HG03025 (cell line): ENCODE measurements at regions not wholly inside any gene's neighbourhood (a gene's known extent, or its start where the extent isn't known, plus 50 kb on each side); places are given as distances from the start of the nearest gene placed in this dataset.
"Not testable (repeated sequence)": the region's sequence is repeated elsewhere in the genome, so short reads cannot be mapped to it uniquely, and the experiment has no call there.

Experiments used
- ATAC-seq: cut with Tn5 transposase; IDR thresholded peaks from one replicate; pipeline ENCODE4 v1.9.1; 2021; ENCODE audit warnings: mild to moderate bottlenecking, moderate library complexity; ENCODE audit not compliant: unreplicated experiment, low FRiP score

DNA sequence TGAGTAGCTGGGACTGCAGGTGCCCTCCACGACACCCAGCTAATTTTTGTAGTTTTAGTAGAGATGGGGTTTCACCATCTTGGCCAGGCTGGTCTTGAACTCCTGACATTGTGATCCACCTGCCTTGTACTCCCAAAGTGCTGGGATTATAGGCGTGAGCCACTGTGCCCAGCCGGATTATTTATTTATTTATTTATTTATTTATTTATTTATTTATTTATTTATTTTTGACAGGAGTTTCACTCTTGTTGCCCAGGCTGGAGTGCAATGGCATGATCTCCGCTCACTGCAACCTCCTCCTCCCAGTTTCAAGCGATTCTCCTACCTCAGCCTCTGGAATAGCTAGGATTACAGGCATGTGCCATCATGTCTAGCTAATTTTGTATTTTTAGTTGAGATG is 466.1 kb upstream of the BRINP3 start:
- ATAC-seq, result not testable (repeated sequence)

DNA sequence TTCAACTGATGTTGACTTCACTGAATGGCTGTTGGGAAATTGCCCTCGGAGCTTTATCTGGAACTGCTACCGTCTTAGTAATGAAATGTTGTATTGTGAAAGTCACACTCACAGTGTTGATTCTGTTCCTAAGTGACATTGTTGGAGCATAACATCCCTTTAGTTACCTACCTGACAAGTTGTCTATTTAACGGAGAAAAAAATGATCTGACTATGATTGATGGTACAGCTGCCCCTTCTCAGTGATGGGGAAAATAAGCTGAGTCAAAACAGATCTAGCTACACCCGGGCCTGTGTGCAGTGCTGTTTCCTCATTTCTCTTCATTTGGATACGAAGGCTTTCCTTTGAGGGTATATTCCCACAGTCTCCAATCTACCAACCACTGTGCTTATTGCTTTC is 472.3 kb upstream of the BRINP3 start:
- no peak for ATAC-seq

- no peak for ATAC-seq
Measured at GRCh38 chr1:190957565-190957964, 479.9 kb upstream of the BRINP3 start.

GRCh38 chr1:190963321-190963720 is 485.7 kb upstream of the BRINP3 start:
- ATAC-seq, result no peak

DNA sequence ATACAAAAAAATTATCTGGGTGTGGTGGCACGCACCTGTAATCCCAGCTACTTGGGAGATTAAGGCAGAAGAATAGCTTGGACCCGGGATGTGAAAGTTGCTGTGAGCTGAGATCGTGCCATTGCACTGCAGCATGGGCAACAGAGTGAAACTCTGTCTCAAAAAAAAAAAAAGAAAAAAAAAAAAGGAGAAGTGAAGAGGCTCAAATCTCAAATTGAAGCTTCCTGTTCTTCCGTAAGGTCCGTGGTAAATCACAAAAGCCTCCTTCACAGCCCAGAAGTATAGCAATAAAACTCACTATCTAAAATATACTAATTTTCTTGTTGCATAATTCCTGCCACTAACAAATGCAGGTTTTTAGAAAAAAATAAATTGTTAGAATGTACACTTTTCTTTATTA is 498.2 kb upstream of the BRINP3 start:
- ATAC-seq, result no peak

- no peak for ATAC-seq
Measured at GRCh38 chr1:191002768-191003167, 525.1 kb upstream of the BRINP3 start.

DNA sequence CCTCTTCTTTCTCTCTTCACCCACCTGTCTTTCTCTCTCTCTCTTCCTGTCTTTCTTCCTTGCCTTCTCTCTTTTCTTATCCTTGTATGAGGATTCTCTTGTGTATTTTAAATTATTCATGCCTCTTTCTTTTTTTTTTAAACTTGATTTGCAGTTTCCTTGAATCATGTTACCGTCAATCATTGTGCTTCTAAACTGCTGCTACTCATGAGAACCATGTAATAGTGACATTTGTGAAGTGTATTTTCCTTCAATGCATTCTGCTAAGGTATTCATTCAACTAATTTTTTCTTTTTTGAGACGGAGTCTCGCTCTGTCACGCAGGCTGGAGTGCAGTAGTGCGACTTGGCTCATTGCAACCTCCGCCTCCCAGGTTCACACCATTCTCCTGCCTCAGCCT is 539.1 kb upstream of the BRINP3 start:
- no peak for ATAC-seq

DNA sequence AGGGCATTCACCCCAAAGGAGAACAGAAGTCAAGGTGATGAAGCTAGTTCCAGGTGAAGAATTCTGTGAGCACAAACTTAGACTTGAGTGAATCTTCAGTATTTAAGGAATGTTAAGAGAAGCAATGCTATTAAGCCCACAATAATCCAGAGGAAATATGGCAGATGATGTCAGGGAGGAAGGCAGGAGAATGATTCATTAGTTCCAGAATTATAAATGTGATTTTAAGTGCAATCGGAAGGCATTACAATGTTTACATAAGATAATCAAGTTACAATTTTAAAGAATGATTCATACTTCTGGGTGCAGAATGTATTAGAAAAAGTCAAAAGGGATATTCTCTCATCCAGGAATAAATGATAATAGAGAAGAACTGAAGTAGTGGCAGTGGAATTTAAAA is 545.2 kb upstream of the BRINP3 start:
- no peak for ATAC-seq

DNA sequence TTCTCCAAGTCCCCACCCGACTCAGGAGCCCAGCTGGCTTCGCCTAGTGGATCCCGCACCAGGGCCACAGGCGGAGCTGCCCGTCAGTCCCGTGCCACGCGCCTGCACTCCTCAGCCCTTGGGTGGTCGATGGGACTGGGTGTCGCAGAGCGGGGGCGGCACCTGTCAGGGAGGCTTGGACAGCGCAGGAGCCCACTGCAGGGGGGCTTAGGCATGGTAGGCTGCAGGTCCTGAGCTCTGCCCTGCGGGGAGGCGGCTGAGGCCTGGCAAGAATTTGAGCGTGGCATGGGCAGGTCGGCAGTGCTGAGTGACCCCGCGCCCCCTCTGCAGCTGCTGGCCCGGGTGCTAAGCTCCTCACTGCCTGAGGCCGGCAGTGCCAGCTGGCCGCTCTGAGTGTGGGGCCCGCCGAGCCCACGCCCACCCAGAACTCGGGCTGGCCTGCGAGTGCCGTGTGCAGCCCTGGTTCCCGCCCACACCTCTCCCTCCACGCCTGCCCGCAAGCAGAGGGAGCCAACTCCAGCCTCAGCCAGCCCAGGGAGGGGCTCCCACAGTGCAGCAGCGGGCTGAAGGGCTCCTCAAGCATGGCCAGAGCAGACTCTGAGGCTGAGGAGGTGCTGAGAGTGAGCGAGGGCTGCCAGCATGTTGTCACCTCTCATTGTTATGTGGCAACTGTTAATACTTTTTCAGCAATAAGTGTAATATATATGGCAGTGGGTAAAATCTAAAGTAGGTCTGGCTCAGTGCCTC is 548.4 kb upstream of the BRINP3 start:
- no peak for ATAC-seq

DNA sequence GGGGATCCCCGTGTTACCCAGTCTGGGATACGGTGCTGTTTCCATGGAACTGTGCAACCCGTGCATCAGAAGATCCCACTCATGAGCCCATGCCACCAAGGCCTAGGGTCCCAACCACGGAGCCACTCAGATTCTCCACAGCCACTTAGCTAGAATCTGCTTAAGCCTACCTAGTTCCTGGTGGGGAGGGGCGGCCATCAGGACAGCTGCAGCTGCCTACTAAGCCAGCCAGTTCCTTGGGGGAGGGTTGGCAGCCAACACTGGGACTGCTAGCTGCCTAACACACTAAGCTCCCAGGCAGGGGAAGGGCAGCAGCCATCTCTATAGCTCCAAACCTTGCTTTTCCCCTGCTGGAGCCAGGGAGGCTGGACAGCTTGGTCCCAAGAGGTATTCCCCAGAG is 549.2 kb upstream of the BRINP3 start:
- ATAC-seq, result no peak

DNA sequence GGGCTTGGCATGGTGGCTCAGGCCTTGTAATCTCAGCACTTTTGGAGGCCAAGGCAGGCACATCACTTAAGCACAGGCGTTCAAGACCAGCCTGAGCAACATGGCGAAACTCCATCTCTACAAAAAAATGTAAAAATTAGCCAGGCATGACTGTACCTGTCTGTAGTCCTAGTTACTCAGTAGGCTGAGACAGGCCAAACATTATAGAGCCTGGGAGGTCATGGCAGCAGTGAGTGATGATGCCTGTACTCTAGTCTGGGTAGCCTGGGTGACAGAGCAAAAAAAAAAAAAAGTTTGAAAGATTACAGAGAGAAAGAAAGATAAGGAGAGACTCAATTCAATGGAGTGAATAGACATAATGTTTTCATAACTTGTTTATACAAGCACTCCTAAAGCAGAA is 556.5 kb upstream of the BRINP3 start:
- ATAC-seq, result no peak

DNA sequence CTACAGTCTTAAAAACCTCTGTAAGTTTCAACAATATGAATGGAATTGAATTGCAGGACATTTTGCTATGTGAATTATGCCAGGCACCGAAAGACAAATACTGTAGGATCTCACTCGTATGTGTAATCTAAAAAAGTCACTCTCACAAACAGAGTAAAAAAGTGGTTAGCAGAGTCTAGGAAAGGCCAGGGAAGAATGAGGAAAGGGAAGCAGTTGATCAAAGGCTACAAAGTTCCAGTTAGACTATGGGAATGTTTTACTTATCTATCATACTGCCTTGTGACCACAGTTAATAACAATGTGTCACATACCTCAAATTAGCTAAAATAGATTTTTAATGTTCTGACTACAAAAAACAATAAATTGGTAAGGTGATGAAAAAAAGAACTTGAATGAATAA is 565.4 kb upstream of the BRINP3 start:
- ATAC-seq, result no peak

GRCh38 chr1:191049781-191050180 is 572.1 kb upstream of the BRINP3 start:
- no peak for ATAC-seq

DNA sequence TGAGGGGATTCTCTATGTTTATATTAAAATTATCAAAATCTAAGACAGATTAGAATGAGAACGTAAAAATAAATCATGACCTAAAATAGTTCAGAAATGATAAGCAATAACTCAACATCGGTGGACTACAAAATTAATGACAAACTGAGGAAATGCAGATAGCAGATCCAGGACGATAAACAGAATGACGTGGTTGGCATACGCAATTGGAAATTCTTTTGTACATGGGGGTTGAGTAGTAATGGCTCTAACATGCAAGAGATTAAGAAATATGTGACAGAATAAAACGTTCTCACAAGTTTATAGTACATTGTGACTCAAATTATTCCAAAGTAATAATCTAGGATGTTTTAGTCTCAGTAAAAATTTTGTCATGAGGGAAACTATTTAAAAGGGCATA is 575.2 kb upstream of the BRINP3 start:
- no peak for ATAC-seq

- ATAC-seq, result no peak
Measured at GRCh38 chr1:191065346-191065745, 587.7 kb upstream of the BRINP3 start.

GRCh38 chr1:191065771-191066170 is 588.1 kb upstream of the BRINP3 start:
- no peak for ATAC-seq

DNA sequence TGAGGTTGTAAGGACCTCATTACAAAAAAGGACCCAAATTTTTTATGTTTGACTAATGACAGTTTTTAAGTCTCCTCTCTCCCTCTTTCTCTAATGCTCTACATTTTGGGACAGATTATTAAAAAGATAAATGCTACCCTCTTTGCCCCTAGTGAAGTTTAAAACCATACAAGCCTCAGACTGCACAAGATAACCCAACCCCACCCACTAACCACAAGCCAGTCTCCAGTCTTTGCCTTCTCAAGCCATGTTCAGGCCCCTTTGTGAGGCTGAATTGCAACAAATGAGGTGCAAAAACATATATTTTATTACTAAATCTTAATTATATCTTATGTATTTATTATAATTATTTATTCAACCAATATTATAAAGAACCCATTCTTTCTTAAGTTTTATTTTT is 597.2 kb upstream of the BRINP3 start:
- ATAC-seq, result no peak

DNA sequence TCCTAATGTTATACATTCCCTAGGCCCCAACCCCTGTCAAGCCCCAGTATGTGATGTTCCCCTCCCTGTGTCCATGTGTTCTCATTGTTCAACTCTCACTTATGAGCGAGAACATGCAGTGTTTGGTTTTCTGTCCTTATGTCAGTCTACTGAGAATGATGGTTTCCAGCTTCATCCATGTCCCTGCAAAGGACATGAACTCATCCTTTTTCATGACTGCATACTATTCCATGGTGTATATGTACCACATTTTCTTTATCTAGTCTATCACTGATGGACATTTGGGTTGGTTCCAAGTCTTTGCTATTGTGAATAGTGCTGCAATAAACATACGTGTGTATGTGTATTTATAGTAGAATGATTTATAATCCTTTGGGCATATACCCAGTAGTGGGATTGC is 605.4 kb upstream of the BRINP3 start:
- not testable (repeated sequence) for ATAC-seq

DNA sequence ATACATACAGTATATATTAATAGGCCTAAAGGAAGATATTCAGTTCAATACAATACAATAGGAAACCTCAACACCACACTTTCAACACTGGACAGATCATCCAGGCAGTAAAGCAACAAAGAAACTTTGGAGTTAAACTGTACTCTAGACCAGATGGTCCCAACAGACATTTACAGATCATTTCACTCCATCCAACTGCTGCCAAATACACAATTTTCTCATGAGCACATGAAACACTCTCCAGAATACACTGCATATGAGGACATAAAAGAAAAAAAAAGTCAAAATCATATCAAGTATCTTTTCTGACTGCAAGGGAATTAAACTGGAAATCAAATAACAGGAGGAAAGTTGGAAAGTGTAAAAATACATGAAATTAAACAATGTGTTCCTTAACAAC is 607.5 kb upstream of the BRINP3 start:
- no peak for ATAC-seq

DNA sequence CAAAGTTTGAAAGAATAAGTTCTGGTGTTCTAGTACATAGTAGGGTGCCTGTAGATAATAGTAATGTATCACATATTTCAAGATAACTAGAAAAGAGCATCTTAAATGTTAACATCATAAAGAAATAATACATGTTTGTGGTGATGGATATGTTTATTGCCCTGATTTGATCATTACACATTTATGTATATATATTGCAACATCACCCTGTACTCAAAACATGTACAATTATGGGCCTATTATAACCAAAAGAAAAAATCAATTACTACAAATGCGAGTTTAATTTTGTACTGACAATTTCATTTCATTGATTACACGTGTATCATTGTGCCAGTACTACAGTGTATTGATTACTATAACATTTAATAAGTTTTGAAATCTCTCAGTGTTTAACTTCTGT is 609.2 kb upstream of the BRINP3 start:
- ATAC-seq, result no peak

DNA sequence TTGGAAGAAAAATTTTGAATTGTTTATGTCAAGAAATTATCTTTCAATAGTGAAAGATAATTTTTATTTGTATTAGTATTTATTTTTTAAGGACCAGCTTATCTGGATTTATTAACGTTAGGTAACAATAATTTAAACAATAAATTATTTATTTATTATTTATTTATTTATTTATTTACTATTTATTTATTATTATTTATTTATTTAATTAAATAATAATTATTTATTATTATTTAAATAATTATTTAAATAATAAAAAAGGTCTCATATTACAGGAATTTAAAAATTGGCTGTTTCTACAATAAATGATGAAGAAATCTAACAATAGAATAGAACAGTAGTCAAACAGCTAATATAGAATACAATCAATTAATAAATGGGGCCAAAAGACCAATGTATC is 618.7 kb upstream of the BRINP3 start:
- ATAC-seq, result no peak

DNA sequence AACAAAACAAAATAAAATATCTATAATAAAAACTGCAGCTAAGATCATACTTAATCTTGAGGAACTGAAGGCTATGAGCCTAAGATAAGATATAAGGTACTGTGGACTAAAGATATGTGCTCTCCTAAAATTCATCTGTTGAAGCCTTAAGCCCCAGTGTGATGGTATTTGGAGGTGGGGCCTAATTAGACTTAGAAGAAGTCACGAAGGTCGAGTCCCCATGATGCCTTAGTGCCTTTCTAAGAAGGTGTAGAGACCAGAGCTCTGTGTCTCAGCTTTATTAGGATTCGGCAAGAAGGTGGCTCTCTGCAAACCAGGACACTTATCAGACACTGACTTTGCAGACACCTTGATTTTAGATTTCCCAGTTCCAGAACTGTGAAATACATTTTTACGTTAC is 622.0 kb upstream of the BRINP3 start:
- no peak for ATAC-seq

GRCh38 chr1:191101960-191102359 is 624.3 kb upstream of the BRINP3 start:
- ATAC-seq, result no peak
